RPMI7951 (cell line): ENCODE measurements at regions not wholly inside any gene's neighbourhood (a gene's known extent, or its start where the extent isn't known, plus 50 kb on each side); places are given as distances from the start of the nearest gene placed in this dataset.
A peak's percentile ranks its signal among the peaks of the same experiment; 100 is the strongest.
"Not testable (repeated sequence)": the region's sequence is repeated elsewhere in the genome, so short reads cannot be mapped to it uniquely, and the experiment has no call there.

Experiments
- DNase-seq: peaks from one replicate; pipeline ENCODE4 v3.0.0-alpha.2; 2012; ENCODE audit warnings: low read depth

GRCh38 chr3:55159016-55159415 is 231.2 kb upstream of the LRTM1 start:
- DNase-seq: no peak

- no peak for DNase-seq
Measured at GRCh38 chr3:55158345-55158744, 230.5 kb upstream of the LRTM1 start.

GRCh38 chr3:55157731-55158130 is 229.9 kb upstream of the LRTM1 start:
- peak; percentile 93 for DNase-seq

- peak; percentile 93 for DNase-seq
Measured at GRCh38 chr3:55156851-55157650, 229.2 kb upstream of the LRTM1 start.

GRCh38 chr3:55147856-55148720 is 220.2 kb upstream of the LRTM1 start:
- peak; percentile 70 for DNase-seq

- DNase-seq: peak; percentile 66
Measured at GRCh38 chr3:55147406-55147805, 219.5 kb upstream of the LRTM1 start.

GRCh38 chr3:55146216-55146615 is 218.4 kb upstream of the LRTM1 start:
- no peak for DNase-seq

- peak; percentile 93 for DNase-seq
Measured at GRCh38 chr3:55144015-55144673, 216.3 kb upstream of the LRTM1 start.

- DNase-seq: peak; percentile 54
Measured at GRCh38 chr3:55143336-55143735, 215.5 kb upstream of the LRTM1 start.

- not testable (repeated sequence) for DNase-seq
Measured at GRCh38 chr3:55136291-55136690, 208.4 kb upstream of the LRTM1 start.

- peak; percentile 77 for DNase-seq
Measured at GRCh38 chr3:55128225-55128823, 200.5 kb upstream of the LRTM1 start.

GRCh38 chr3:55127565-55127964 is 199.7 kb upstream of the LRTM1 start:
- DNase-seq: no peak

GRCh38 chr3:55124371-55124770 is 196.5 kb upstream of the LRTM1 start:
- no peak for DNase-seq
